HG03135 (cell line): ENCODE measurements at regions not wholly inside any gene's neighbourhood (a gene's known extent, or its start where the extent isn't known, plus 50 kb on each side); places are given as distances from the start of the nearest gene placed in this dataset.
A peak's percentile ranks its signal among the peaks of the same experiment; 100 is the strongest.
"Not testable (repeated sequence)": the region's sequence is repeated elsewhere in the genome, so short reads cannot be mapped to it uniquely, and the experiment has no call there.

Source experiments
- ATAC-seq: cut with Tn5 transposase; IDR thresholded peaks from one replicate; pipeline ENCODE4 v1.9.1; 2021; ENCODE audit warnings: mild to moderate bottlenecking, moderate library complexity; ENCODE audit not compliant: unreplicated experiment

DNA sequence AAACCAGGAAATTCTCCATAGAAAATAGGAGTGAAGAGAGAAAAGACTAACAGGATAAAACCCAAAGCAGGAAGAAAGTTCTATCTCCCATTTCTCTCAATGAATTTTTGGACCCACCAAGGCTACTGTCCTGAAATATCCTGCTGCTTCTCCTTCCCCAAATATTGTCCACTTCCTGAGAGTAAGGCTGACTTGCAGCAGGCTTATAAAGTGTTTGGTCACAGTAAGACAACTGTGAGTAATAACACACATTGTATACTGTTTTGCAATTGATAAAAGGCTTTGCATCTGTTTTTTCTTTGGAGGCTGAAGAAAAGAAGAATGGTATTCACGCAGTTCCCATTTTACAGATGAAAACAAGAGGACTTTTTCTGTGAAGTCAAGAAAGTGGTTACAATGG is 52.8 kb downstream of the FOXD4L6 start:
- not testable (repeated sequence) for ATAC-seq

DNA sequence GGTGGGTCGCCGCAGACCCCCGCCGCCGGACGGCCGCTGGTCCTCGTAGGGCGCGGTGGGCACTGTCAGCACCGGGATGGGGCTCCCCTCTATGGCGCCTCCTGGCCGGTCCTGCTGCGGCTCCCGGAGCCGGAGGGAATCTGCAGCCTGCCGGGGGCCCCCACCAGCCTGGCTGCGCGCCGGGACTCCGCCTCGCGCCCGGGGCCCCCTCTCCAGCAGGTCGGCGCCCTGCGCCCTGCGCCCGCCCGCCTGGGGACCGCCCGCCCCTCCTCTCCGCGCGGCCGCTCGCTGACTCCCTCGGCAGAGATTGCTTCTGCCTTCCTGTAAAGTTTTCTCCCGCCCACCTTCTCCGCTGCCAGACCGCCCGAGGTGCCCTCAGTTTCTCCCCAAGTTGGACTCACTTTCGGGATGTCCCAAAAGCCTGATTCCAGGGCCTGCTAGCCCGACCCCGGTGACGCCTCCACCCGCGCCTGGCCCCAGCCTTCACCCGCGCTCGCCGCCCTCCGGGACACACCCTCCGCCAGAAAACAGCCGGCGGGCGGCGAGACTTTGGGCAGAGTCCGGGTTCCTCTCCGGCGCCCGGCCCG is 54.0 kb downstream of the FOXD4L6 start:
- ATAC-seq = peak; percentile 64

DNA sequence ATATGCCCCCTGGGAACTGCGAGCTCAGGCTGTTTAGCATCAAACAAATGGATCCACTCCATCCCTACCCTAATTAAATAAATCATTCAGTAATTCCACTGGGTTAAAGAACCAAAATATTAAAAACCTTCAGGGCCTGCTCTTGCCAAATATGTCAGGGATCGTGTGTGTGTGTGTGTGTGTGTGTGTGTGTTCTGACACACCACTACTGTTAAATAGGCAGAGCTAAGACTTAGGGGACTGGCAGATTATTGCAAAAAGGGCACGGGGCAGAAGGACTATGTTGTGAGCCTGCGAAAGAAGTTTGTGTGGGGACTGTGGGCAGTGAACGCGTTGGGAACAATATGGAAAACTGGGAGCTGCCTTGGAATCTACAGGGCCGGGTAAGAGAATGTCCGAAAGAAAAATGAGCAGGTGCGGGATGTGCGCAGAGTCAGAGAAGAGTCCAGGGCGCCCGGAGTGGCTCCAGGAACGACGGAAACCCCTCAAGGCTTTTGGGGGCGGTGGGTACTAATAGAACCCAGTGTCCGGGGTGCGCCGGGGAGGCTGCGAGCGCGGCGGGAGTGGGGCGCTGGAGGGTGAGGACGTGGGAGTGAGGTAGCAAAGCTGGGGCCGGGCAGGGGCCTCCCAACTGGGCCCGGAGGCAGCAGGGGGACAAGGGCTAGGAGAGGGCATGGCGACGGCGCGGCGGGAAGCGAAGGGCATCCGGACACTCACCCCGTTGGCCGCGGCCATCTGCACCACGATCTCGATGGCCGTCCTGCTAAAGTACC is 54.8 kb downstream of the FOXD4L6 start:
- ATAC-seq = not testable (repeated sequence)

DNA sequence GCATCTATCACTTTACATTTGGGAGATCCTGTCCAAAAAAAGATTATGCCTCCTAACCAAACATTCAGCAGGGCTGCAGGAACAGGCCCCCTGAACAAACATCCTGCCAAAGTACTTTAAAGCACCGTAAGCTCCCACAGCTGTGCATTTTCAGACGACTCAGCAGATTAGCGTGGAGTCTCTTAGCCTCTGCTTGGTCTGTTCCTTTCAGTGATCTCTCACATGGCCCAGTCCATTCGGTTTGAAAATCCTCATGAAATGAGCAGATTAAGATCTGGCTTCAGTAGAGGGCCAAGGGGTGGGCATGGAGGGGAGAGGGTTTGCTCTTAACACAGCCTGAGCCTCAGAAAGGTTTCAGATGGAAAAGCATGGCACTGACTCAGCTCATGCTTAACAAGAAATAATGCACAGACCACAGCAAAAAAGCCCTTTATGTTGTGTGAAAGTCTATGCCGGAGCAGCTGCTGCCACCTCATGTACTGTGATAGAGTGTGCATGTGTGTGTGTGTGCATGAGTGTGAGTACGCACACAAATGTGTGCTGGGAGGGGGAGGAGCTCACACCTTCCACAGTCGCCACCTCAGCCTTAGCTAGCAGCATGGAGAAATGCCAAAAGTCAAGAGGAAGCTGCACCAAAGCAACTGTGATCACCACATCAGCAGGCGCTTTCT is 64.2 kb downstream of the FOXD4L6 start:
- ATAC-seq = peak; percentile 72

DNA sequence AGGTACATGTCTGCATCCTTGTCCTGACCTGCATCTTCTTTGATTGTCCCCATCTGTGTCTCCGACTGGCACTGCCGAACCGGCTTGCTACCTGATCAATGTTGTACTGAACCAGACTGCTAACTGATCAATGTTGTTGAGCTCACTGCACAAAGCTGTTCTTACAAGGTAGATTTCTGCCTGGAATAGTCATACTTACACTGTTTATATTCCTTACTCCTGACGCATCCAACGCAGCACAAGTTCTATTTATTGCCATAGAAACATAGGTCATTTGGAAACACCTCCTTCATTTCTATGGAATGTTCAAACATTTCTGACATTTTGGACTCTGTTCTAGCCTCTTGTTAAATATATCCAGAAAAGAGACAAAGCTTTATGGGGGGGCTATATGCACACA is 65.2 kb downstream of the FOXD4L6 start:
- ATAC-seq = not testable (repeated sequence)

DNA sequence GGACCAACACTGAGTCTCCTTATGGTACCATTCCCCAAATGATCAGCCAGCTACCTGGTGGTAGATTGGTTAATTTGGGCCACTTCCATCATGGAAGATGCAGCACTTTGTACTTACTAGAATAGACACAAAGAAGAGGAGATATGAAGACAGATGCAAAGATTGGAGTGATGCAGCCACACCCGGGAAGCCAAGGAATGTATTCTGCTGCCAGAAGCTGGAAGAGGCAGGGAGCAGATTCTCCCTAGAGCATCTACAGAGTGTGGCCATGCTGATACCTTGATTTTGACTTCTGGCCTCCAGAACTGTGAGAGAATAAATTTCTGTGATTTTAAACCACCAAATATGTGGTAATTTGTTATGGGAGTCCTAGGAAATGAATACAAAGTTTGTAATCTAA is 68.9 kb downstream of the FOXD4L6 start:
- ATAC-seq = not testable (repeated sequence)

DNA sequence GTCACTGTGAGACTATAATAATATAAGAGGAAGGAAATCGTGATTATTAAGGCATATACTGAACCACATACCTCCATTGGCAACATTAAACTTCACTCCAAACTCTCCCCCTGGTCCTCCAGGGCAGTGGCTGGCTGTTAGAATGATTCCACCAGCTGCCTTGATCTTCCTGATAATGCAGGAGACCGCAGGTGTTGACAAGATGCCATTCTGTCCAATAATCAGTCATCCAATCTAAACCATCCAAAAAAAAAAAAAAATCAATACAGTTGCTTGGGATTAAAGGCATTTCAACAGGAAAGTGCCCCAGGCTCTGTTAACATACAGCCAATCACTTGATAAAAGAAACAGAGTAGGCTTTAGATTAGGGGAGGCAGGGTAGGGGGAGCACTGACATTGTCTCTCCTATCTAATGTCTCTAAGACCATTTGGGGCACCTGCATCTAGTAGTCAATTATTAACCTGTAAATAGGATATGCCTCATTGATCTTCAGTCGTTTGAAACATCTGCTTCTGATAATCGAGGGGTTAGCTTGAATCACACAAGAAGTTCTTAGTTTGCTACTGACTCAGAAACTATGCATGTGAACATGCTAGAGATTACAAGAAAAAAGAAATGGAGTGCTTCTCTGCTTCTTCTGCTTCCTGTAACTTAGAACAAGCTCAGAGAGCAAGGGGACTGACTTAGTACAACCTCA is 74.7 kb downstream of the FOXD4L6 start:
- ATAC-seq = peak; percentile 86

DNA sequence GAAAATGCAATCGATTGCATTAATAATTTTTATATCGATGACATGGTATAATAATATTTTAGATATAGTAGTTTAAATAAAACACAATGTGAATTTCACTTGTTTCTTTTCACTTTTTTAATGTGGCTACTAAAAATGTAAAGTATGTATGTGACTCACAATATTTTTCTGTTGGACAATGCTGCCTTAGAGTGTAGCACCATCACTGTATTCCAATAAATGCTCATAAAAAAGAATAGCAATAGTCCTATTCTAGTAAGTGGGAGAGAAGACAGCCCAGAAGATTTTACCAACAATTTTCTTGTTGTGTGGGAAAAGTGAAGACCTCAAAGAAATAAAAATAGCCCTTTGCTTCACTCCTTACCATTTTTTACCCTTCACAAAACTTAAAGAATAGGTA is 79.8 kb downstream of the FOXD4L6 start:
- not testable (repeated sequence) for ATAC-seq

DNA sequence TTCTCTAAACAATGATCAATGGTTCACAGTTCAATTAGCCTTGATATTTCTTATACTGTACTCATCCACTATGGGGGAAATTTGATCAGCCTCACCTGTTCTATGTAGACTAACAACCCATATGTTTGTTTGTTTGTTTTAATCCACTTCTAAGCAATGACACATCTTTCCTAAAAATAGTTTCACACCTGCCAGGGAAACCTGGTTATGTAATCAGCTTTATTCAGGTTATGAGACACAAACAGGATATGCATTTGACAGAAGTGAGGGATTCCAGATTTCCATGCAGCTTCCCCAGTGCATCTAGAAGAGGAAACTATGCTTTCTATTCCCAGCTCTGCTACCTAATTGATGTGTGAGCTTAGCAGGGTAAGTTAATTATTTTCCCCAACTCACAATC is 80.7 kb downstream of the FOXD4L6 start:
- not testable (repeated sequence) for ATAC-seq

DNA sequence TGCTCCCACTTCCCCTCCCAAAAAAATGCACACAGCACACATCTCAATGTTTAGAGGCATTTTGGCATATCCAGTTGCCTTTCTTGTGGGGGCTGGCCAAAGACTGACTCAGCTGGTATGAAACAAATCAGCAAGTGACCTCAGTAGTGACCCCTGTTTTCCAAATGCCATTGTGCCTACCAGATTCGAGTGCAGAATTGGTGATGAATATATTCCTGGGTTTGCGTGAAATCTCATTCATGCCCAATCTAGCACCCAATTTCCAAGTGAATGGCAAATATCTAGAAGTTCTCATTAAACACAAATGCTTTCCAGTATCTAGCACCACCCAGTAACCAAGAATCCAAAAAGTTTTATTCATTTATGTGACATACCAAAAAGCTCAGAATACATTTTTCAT is 83.6 kb downstream of the FOXD4L6 start:
- not testable (repeated sequence) for ATAC-seq

DNA sequence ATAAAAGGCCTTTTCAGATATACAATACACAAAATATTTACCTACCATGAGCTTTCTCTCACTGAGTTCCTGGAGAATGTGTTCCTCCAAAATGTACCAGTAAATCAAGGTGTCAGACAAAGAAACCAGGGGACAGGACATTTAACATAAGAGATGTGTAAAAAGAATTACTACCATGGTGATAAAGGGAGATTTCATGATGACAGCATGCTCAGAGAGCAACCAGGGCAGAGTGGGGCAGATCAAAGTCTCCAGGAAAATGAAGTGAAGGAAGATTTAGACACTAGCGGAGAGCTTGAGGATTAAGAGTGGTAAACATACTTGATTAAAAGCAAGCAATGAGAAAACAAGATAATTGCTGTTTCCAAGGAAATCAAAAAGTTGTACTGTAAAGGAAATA is 85.0 kb downstream of the FOXD4L6 start:
- not testable (repeated sequence) for ATAC-seq

DNA sequence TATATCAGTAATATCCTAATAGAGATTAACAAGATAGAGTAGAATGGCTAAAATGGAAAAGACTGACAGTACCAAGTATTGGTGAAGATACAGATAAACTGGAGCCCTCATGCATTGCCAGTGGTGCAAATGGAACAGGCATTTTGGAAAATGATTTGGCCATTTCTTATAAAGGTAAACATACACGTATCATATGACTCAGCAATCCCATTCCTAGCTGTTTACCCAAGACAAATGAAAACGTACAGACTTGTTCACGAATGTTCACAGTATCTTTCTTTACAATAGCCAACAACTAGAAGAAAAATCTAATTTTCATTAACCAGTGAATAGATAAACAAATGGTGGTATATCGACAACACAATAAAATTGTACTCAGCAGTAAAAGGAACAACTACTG is 86.4 kb downstream of the FOXD4L6 start:
- not testable (repeated sequence) for ATAC-seq

DNA sequence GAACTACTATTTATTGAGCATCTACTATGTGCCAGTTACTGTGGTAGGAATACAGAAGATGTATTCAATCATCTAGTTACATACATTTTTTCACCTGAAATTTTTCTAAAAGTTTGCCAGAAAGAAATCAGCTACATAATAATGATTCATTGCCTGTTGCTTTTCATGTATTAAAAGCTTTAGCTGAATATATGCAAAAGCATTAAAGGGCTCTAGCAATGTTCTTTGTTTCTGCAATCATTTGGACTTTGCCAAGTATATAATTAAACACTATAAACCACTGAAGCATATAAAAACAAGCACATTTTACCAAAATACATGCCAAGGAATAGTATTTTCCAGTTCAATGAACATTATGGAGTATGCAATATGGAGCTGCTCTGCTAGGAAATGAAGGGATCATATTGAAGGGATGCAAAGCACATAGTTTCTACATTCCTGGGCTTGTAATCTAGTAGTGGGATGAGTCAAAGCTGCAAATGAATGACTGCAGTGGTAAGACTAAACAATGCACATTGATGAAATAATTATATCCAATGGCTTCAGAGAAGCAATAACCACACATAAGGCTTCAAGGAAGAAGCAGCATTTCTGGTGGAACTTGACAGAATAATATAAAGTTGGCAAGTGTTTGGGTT is 87.7 kb downstream of the FOXD4L6 start:
- ATAC-seq = not testable (repeated sequence)

DNA sequence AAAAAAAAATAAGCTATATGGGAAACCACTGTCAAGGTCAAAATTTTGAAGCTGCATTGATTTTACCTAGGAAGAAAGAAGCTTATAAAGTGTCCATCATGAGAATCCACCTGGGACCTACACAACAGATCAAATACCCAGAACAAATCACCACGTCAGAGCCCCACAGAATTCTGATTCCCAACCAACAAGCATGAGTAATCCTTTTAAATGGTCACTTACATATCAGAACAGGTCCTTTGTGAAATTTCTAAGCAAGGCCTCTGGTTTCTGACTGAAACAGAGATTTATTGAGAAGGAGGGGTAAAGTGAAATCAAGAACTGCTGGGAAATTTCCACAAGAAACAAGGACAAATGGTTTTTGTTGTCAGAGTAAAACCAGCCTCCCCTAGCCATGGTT is 93.2 kb downstream of the FOXD4L6 start:
- not testable (repeated sequence) for ATAC-seq

DNA sequence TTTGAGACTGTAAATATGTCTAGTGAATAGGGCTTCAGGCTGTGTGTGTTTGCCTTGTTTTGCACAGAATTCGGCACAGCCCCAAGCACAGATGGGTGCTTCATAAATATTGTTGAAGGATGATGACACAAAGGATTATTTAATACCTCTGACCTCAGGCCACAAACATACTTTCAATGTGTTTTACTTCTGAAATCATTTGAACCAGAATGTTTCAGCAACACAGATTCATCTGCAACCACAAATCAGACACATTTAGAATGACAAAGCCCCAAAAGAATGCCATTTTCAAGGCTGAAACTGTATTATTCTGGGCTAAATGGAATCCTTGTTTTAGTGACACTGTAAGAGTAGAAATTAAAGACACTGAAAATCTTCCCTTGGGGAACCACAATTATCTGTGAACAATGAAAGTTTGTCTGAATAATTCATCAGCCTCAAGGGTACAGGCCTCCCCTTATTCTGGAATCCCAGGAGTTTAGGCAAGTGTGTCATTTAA is 93.7 kb downstream of the FOXD4L6 start:
- ATAC-seq = not testable (repeated sequence)

DNA sequence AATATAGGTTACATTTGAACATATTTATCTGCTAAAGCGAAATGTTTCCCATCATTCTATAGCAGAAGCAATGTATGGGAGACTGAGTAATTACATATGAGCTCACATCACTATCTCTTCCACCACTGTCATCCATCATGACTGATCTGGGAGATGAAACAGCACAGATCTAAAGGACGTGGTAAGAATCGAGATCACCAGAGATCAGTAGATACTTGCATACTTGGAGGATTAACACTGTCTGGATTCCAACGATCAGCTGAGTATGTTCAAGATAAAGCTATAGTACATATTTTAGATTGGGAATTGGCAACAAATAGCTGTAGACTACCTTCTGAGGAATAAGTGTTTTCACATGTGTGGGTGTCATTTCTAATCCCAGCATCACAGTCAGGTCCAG is 94.6 kb downstream of the FOXD4L6 start:
- ATAC-seq = not testable (repeated sequence)

DNA sequence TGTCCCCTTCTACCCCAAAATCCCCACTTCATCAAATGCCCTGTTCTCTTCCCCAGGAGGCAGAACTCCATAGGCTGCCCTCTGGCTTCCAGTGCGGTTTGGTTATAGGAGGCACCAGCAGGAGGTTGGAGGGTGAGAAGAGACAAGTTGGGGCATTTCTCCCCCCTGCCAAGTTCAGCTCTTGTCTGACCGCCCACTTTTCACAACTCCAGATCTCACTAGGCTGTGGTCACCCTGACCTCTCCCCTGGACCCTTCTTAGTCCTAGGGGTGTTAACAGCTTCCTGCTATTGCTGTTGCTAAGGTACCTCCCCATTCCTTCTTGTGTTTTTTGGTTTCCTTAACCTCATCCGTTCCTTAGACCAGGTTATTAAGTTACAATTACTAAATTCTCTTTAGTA is 95.1 kb downstream of the FOXD4L6 start:
- not testable (repeated sequence) for ATAC-seq

DNA sequence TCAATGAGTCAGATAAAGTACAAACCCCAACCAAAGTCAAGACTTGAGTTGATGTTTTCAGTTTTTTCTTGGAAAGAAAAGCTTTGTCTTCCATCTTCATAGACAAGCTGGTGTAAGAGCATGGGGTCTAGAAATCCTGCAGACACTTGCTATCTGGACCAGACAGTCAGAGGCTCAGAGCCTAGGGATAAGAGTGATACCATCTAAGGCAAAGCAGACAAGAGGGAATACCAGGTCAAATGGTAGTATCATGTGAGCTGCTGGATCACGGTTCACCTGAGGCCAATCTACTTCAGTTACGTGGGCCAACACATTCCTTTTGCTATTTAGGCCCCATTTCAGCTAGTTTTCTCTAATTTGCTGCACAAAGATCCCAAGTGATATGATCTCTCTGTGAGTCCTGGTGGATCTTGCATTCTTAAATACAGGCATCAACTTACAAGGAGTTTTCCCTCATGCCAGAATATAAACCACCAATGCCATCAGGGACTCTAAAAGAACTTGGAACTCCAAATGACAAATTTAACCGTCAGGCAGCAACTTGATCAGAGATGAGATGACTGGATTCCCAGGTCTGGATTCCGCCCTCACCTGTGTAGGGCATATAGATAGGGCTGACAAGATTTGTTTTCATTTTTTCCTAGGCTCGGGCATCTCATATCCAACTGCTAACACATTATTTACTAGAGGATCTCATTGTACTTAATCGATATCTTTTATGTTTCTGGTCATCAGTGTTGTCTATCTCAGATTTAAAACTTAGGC is 101.4 kb downstream of the FOXD4L6 start:
- ATAC-seq = not testable (repeated sequence)

DNA sequence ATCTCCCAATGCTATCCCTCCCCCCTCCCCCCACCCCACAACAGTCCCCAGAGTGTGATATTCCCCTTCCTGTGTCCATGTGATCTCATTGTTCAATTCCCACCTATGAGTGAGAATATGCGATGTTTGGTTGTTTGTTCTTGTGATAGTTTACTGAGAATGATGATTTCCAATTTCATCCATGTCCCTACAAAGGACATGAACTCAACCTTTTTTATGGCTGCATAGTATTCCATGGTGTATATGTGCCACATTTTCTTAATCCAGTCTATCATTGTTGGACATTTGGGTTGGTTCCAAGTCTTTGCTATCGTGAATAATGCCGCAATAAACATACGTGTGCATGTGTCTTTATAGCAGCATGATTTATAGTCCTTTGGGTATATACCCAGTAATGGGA is 106.1 kb downstream of the FOXD4L6 start:
- ATAC-seq = not testable (repeated sequence)
